ENCODE measurements at regions not wholly inside any gene's neighbourhood (a gene's known extent, or its start where the extent isn't known, plus 50 kb on each side); places are given as distances from the start of the nearest gene placed in this dataset.

DNA sequence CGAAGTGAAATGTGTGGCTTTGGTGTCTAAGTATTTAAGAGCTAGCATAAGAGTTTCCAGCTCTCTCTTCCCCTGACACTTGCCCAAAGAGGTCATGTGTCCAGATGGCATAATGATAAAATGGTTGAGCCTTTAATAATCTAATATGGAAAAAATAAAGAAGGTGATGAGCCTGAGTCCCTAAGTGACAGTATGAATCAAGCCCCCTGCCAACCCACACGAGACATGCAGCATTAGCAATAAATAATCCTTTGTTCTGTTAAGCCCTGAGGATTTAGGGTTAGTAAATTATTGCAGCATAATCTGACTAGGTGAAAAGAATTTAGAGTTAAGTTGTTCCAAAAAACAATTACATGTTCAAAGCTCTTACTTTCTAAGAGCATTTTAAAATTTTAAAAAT is 217.2 kb upstream of the CCDC150 start:
- TF ChIP-seq, protein P1, sequence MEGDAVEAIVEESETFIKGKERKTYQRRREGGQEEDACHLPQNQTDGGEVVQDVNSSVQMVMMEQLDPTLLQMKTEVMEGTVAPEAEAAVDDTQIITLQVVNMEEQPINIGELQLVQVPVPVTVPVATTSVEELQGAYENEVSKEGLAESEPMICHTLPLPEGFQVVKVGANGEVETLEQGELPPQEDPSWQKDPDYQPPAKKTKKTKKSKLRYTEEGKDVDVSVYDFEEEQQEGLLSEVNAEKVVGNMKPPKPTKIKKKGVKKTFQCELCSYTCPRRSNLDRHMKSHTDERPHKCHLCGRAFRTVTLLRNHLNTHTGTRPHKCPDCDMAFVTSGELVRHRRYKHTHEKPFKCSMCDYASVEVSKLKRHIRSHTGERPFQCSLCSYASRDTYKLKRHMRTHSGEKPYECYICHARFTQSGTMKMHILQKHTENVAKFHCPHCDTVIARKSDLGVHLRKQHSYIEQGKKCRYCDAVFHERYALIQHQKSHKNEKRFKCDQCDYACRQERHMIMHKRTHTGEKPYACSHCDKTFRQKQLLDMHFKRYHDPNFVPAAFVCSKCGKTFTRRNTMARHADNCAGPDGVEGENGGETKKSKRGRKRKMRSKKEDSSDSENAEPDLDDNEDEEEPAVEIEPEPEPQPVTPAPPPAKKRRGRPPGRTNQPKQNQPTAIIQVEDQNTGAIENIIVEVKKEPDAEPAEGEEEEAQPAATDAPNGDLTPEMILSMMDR (IDR thresholded peaks at IDR 0.05; ENCODE audit: low read depth, low read length) = no peak

DNA sequence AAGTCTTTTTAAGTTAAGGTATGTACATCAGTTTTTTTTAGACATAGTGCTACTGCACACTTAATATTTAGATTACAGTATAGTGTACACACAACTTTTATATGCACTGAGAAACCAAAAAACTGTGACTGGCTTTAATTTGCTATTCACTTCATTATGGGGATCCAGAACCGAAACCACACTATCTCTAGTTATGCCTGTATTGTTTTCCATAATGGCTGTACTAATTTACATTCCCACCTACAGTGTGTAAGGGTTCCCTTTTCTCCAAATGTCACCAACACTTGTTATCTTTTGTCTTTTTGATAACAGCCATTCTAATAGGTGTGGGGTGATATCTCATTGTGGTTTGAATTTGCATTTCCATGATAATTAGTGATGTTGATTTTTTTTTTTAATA is 213.4 kb upstream of the CCDC150 start:
- TF ChIP-seq, protein P1 (IDR thresholded peaks at IDR 0.05; ENCODE audit: low read depth, low read length) = no peak
- DNase-seq (ENCODE audit: extremely low read depth, low read depth) = no peak

More for the DNA sequence above, 217.2 kb upstream of the CCDC150 start:
- DNase-seq (ENCODE audit: extremely low read depth, low read depth) = no peak

DNA sequence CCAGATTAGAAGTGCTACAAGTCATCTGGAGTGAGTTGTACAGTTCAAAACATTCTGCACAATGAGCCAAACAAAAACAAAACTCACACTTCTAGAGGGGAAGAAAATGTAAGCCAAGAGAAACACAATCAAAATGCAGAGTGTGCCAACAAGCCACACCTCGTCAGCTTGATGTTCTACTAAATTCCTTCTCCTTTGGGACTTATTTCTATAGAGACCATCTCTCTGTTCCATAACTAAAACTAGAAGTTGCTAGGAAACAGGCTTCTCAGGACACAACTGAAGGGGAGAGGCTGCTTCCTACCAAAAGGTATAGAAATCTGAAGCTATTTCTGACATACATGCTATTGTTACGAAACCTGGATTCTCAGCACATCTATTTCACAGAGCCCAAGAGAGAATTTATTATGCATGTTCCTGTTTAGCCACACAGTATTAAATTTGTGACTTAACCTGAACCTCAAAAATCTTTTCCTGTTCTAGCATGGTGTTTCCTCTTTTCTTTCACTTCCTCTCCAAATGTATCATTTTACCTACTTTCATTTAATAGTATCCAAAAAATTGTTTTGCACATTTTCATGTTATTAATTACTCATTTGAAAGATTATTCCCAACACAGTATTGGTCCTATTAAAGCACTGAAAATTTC is 211.4 kb upstream of the CCDC150 start:
- no peak for DNase-seq (ENCODE audit: extremely low read depth, low read depth)
- TF ChIP-seq, protein P1 (IDR thresholded peaks at IDR 0.05; ENCODE audit: low read depth, low read length) = no peak

DNA sequence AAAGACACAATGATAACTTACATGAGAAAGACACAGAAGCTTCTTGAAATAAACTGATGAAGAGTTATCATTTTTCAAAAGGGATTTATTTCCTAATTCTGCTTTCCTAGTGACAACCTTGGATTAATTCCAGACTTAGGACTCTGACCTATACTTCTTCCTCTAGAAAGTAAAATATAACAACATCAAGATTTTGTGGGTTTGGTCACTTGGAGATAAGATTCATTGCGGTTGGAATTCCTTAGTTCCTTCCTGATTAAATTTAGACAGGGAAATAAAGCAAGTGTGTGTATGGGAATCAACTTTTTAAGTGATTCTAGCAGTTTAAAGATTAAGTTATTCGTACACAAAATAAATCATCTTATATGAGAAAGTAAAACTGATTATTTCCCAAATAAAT is 208.4 kb upstream of the CCDC150 start:
- TF ChIP-seq, protein P1 (IDR thresholded peaks at IDR 0.05; ENCODE audit: low read depth, low read length) = no peak
- DNase-seq (ENCODE audit: extremely low read depth, low read depth) = no peak

DNA sequence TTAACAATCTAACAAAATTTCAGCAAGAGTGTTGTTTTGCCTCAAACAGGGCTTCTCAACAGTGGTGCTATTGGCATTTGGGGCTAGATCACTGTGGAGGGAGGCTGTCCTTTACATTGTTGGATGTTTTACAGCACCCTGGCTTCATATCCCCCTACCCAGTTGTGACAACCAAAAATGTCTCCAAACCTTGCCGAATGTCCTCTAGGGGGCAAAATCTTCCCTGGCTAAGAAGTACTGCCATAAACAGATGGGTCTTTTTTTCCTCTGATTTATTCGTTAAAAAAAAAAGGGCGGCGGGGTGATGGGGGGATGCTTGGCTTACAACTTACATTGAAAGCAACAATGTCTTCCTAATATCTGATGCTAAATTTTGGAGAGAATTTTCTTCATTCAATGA is 207.6 kb upstream of the CCDC150 start:
- DNase-seq (ENCODE audit: extremely low read depth, low read depth) = no peak
- TF ChIP-seq, protein P1 (IDR thresholded peaks at IDR 0.05; ENCODE audit: low read depth, low read length) = peak; percentile 45

DNA sequence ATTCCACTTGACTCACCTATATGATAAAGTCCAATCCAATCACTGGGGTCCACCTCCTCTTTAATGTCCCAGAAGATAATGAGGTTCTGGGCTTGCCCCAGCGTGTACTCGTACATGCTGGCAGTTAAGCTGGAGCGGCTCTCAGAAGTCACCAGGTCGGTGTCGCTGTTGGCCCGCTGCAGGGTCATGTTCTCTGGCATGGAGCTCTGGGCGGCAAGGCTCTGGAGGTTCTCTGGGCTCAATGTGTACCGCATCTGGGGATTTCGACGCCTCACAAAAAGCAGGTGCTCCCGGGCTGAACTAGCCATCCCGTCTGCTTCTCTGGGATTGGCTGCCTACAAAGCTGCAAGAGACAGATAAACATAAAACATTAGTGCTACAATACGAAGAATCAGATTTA is 206.4 kb upstream of the CCDC150 start:
- DNase-seq (ENCODE audit: extremely low read depth, low read depth) = no peak
- TF ChIP-seq, protein P1 (IDR thresholded peaks at IDR 0.05; ENCODE audit: low read depth, low read length) = no peak

DNA sequence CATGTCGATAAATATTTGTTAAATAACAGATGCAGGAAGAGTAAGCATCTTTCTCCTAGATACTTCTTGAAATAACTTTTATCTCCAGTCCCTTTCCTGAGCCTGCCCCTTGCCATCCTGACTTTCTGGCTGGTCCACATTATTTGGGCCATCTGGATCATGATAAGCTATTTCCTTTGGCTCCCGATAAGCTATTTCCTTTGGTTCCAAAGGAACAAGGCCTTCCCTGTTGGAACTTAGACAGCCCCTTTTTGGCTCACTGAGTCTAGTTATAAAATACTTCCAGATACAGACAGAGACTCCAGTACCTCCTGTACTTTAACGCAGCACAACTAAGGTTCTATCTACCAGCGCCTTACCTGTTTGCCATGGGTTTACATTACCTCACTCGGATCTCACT is 205.3 kb upstream of the CCDC150 start:
- TF ChIP-seq, protein P1 (IDR thresholded peaks at IDR 0.05; ENCODE audit: low read depth, low read length) = no peak
- DNase-seq (ENCODE audit: extremely low read depth, low read depth) = no peak
